Stimulated activated memory B cell treated with anti-CD40 and anti-IgM and Interleukin-4, amounts not matched to agents 10 μg/mL and 1 μg/mL and 100 μg/mL, for 72 hours (primary cell): ENCODE measurements at regions not wholly inside any gene's neighbourhood (a gene's known extent, or its start where the extent isn't known, plus 50 kb on each side); places are given as distances from the start of the nearest gene placed in this dataset.

Experiments
- ATAC-seq: fragments of 150-1000 bp; cut with Tn5 transposase; 2 replicates; pipeline ENCODE4 v1.10.0; 2021
- H3K27ac Mint-ChIP-seq: one replicate; pipeline ENCODE4 v1.8.0; 2022; ENCODE audit warnings: mild to moderate bottlenecking, mixed read lengths
- H3K27me3 Mint-ChIP-seq: one replicate; pipeline ENCODE4 v1.8.0; 2022; ENCODE audit warnings: mixed read lengths
- H3K36me3 Mint-ChIP-seq: one replicate; pipeline ENCODE4 v1.8.0; 2022; ENCODE audit warnings: mixed read lengths
- H3K4me1 Mint-ChIP-seq: one replicate; pipeline ENCODE4 v1.8.0; 2022; ENCODE audit warnings: mixed read lengths
- H3K4me3 Mint-ChIP-seq: one replicate; pipeline ENCODE4 v1.8.0; 2022; ENCODE audit warnings: mild to moderate bottlenecking, moderate library complexity, mixed read lengths
- H3K9me3 Mint-ChIP-seq: one replicate; pipeline ENCODE4 v1.8.0; 2022; ENCODE audit warnings: mixed read lengths

DNA sequence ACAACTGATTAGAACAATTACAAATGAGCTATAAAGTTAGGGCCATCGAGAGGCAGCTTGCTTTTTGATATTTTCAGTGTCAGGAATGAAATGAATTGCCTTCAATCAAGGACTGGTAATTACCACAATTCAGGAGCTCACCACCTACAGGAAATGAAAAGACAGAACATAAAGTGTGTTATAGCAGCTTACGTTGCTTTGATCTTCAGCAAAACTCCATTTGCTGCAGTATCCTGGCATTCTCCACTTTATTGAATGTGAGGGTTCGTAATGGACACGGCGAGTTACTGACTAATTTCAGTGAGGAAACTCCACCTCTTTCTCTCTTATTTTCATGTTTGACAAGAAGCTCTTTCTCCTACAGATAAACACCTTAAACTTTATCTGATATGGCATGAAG, 440.0 kb upstream of the HSF2 start:
- Mint-ChIP-seq H3K4me1 (no peaks in the 10 kb centered on the region), H3K27ac (no peak overlapping the region), H3K9me3 (no peaks in the 10 kb centered on the region), H3K27me3 (no peaks in the 10 kb centered on the region), H3K36me3 (no peaks in the 10 kb centered on the region), H3K4me3 (no peak overlapping the region)
- no peak for ATAC-seq

- H3K4me3 Mint-ChIP-seq: no peak overlapping the region
- H3K36me3 Mint-ChIP-seq: no peaks in the 10 kb centered on the region
- ATAC-seq: no peak
- H3K4me1 Mint-ChIP-seq: no peaks in the 10 kb centered on the region
- no peak overlapping the region for H3K27ac Mint-ChIP-seq
- no peaks in the 10 kb centered on the region for H3K27me3 Mint-ChIP-seq
- no peaks in the 10 kb centered on the region for H3K9me3 Mint-ChIP-seq
These were observed 437.8 kb upstream of the HSF2 start for GRCh38 chr6:121961619-121962125.

DNA sequence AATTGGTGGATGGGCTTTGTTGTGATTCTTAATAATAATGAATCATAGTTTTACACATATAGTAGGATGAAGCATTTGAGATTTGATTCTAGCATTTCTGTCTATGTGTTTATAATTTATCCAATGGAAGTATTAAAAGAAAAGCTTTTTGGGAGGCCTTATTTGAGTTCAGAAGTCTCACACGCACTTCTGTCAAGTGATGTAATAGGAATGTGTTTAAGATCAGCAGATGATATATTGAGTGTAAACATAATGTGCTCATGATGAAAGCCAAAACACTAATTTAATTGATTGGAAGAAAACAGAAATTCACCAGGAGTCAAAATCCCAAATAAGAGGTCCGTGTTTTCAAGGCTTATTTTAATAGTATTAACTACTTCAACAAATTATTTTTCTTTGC, 435.6 kb upstream of the HSF2 start:
- Mint-ChIP-seq H3K9me3 (no peaks in the 10 kb centered on the region), H3K27me3 (no peaks in the 10 kb centered on the region), H3K36me3 (no peaks in the 10 kb centered on the region), H3K27ac (no peak overlapping the region), H3K4me1 (no peaks in the 10 kb centered on the region), H3K4me3 (no peak overlapping the region)
- no peak for ATAC-seq

DNA sequence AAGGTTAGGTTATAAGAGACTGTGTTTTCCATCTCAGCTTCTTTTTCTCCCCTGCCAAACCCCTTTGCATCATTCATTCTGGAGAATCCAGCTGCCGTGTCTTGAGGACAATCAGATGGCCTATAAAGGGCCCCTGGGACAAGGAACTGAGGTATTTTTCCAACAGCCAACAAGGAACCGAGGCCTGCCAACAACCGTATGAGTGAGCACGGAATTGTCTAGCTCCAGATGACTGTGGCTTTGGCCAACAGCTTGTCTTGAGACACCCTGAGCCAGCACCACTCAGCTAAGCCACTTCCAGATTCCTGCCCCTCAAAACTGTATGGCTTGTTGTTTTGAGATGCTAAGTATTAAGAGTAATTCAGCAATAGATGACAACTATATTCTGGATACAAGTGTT, 433.7 kb upstream of the HSF2 start:
- no peaks in the 10 kb centered on the region for H3K9me3 Mint-ChIP-seq
- no peak overlapping the region for H3K4me3 Mint-ChIP-seq
- no peak overlapping the region for H3K27ac Mint-ChIP-seq
- no peaks in the 10 kb centered on the region for H3K27me3 Mint-ChIP-seq
- no peak for ATAC-seq
- no peaks in the 10 kb centered on the region for H3K4me1 Mint-ChIP-seq
- H3K36me3 Mint-ChIP-seq: no peaks in the 10 kb centered on the region

DNA sequence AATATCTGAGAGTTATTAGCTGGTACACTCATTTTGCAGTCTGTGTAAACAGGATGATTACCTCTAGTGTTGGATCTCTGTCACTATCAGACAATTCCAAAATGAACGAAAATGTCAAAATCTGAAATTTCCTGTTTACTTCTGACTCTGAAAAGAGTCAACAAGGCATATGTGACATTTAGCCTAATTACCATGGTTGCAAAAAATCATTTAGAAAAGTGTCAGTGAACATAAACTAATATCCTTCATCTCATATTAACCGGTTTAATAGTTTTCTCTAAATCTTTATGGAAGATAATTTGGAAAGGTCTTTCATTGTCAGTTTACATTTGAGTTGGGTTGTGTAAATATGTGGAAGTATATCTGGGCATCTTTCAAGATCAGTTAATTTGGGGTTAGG, 431.8 kb upstream of the HSF2 start:
- Mint-ChIP-seq H3K36me3 (no peaks in the 10 kb centered on the region), H3K27ac (no peak overlapping the region), H3K27me3 (no peaks in the 10 kb centered on the region), H3K4me1 (no peaks in the 10 kb centered on the region), H3K9me3 (no peaks in the 10 kb centered on the region), H3K4me3 (no peak overlapping the region)
- ATAC-seq: no peak

DNA sequence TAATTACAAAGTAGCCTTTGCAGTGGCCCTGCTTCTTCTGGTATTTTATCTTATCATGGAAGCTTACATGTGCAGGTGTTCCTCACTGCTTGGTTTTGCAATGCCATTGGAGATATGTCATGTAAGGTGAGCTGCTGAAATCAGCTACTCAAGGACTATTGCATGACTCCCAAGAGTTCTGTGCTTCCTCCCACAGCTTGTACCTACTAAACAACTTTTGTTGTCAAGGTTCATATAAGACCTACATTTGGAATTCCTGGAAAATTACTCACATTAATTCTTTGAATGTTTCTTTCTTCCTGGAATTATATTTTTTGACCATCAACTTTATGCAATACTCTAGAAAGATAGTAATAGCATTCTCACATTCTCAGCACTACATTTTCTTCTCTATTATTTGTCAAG, 427.5 kb upstream of the HSF2 start:
- no peaks in the 10 kb centered on the region for H3K9me3 Mint-ChIP-seq
- H3K4me3 Mint-ChIP-seq: no peak overlapping the region
- H3K27ac Mint-ChIP-seq: no peak overlapping the region
- peaks cover 5% of the 10 kb centered on the region for H3K4me1 Mint-ChIP-seq
- no peaks in the 10 kb centered on the region for H3K36me3 Mint-ChIP-seq
- ATAC-seq: no peak
- no peaks in the 10 kb centered on the region for H3K27me3 Mint-ChIP-seq

DNA sequence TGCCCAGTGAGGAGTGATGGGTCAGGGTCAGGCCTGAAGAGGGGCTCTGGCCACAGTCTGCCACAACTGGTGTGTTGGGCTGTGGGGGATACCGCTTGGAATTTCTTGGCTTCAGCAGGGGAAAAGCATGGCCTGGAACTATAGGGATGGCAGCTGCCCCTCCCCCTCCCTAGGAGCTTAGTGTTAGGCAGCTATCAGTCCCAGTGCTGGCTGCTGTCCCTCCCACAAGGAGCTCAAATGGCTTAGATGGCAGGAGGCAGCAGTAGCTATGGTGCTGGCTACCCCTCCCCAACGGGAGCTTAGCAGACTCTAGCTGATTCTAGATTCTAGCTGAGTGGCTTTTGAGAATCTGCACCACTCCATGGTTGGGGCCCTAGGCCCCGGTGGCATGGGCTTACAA, 414.5 kb upstream of the HSF2 start:
- no peak for ATAC-seq

DNA sequence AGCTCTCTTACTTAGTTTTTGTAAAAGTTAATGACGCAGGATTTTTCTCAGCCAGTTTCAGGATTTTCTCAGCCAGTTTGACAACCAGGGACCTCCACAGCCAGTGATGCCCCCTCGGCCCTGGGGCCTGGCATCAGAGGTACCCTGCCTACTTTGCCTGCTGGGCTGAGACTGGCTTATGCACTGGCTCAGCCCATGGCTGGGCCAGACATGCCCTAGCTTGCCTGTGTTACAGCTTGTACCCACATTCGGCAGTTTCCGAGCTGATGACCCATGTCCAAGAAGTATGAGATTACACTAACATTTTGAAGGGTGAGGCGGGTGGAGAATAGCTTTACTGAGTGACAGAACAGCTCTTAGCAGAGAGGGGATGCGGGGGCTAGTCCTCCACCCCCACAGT, 406.1 kb upstream of the HSF2 start:
- Mint-ChIP-seq H3K4me3 (no peak overlapping the region), H3K27ac (no peak overlapping the region), H3K27me3 (no peaks in the 10 kb centered on the region), H3K4me1 (no peaks in the 10 kb centered on the region), H3K9me3 (peaks cover 10% of the 10 kb centered on the region), H3K36me3 (no peaks in the 10 kb centered on the region)
- ATAC-seq: no peak

More for the DNA sequence above, 414.5 kb upstream of the HSF2 start:
- Mint-ChIP-seq H3K27me3 (no peaks in the 10 kb centered on the region), H3K9me3 (peaks cover 5% of the 10 kb centered on the region), H3K27ac (no peak overlapping the region), H3K36me3 (no peaks in the 10 kb centered on the region), H3K4me3 (no peak overlapping the region), H3K4me1 (no peaks in the 10 kb centered on the region)

- Mint-ChIP-seq H3K27ac (no peak overlapping the region), H3K36me3 (no peaks in the 10 kb centered on the region)
These were observed 404.5 kb upstream of the HSF2 start for GRCh38 chr6:121994919-121995318.

GRCh38 chr6:121998631-121999030, 400.8 kb upstream of the HSF2 start:
- H3K36me3 Mint-ChIP-seq: no peaks in the 10 kb centered on the region

More at GRCh38 chr6:121994919-121995318, 404.5 kb upstream of the HSF2 start:
- ATAC-seq: no peak
- no peaks in the 10 kb centered on the region for H3K4me1 Mint-ChIP-seq
- H3K27me3 Mint-ChIP-seq: no peaks in the 10 kb centered on the region
- H3K9me3 Mint-ChIP-seq: peaks cover 10% of the 10 kb centered on the region
- H3K4me3 Mint-ChIP-seq: no peak overlapping the region

DNA sequence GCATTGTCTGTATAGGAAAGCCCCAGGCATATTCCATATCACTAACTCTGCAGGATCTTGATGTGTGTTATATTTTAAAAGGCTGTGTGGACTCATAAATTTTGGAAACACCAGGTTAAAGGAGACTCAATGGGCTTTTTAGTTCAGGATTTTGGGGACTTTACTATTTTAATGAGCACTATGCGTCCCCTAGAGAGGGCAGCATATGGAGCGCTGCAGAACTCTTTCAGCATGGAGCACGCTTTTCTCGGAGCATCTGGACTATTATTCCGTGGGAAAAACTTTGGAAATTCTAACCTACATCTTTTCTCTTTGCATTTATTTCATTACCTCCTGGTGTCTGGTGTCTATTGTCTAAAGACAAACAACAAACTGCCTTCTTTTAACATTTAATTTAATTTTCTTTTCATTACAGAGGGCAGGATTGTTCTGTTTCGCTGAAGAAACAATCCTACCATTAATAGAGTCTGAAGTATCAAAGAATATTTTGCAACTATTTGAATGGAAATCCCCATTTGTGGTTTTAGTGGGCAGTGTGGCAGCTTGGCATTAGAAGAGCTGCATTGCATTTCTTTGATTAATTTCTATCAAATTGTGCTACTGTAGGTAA, 399.9 kb upstream of the HSF2 start:
- Mint-ChIP-seq H3K27ac (no peak overlapping the region), H3K4me3 (no peak overlapping the region), H3K4me1 (no peaks in the 10 kb centered on the region), H3K27me3 (no peaks in the 10 kb centered on the region), H3K9me3 (peaks cover 4% of the 10 kb centered on the region), H3K36me3 (no peaks in the 10 kb centered on the region)
- no peak for ATAC-seq

More at GRCh38 chr6:121998631-121999030, 400.8 kb upstream of the HSF2 start:
- ATAC-seq: no peak
- Mint-ChIP-seq H3K4me1 (no peaks in the 10 kb centered on the region), H3K27ac (no peak overlapping the region), H3K4me3 (no peak overlapping the region), H3K27me3 (no peaks in the 10 kb centered on the region), H3K9me3 (peaks cover 8% of the 10 kb centered on the region)

- H3K9me3 Mint-ChIP-seq: peaks cover 2% of the 10 kb centered on the region
- no peak overlapping the region for H3K4me3 Mint-ChIP-seq
- no peak for ATAC-seq
- no peaks in the 10 kb centered on the region for H3K27me3 Mint-ChIP-seq
- H3K27ac Mint-ChIP-seq: no peak overlapping the region
- no peaks in the 10 kb centered on the region for H3K4me1 Mint-ChIP-seq
- H3K36me3 Mint-ChIP-seq: no peaks in the 10 kb centered on the region
These were observed 393.8 kb upstream of the HSF2 start for GRCh38 chr6:122005661-122006060.

DNA sequence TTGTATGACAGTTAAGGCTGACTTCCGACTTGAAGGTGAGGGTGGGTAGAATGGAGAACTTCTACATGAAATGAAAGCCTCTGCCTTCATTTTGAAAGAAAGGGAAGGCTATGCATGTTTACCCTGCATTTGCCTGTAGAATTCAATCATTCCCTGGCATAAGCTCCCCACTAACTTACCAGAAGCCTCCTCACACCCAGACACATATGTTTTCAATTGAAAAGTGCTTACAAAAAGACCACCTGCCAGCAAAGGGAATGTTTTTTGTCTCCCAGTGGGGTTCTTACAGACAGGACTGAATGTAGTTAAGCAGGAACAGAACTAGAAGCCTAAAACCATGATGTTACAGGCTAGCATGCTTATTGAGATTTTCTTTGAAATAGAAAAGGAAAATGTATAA, 392.1 kb upstream of the HSF2 start:
- no peak overlapping the region for H3K4me3 Mint-ChIP-seq
- no peak overlapping the region for H3K27ac Mint-ChIP-seq
- no peaks in the 10 kb centered on the region for H3K4me1 Mint-ChIP-seq
- H3K36me3 Mint-ChIP-seq: no peaks in the 10 kb centered on the region
- ATAC-seq: no peak
- H3K27me3 Mint-ChIP-seq: no peaks in the 10 kb centered on the region
- H3K9me3 Mint-ChIP-seq: no peaks in the 10 kb centered on the region

GRCh38 chr6:122008101-122008999, 391.1 kb upstream of the HSF2 start:
- H3K27ac Mint-ChIP-seq: no peak overlapping the region
- H3K4me1 Mint-ChIP-seq: no peaks in the 10 kb centered on the region
- no peaks in the 10 kb centered on the region for H3K9me3 Mint-ChIP-seq
- no peaks in the 10 kb centered on the region for H3K27me3 Mint-ChIP-seq
- no peak for ATAC-seq
- no peak overlapping the region for H3K4me3 Mint-ChIP-seq
- no peaks in the 10 kb centered on the region for H3K36me3 Mint-ChIP-seq

DNA sequence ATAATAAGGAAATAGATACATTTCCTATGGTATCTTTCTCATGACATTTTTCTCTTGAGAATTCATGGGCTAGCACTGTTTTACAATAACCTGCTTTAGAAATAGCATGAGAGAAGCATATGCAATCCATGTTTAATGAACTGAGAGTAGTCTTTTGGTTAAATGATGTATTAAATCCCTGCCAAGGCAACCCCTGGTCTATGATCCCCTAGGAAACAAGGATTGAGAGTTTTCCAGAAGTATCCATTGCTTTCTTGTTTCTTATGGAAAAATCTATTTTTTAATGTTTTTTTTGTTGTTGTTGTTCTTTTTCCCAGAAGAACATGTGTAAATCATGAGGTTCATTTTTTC, 390.5 kb upstream of the HSF2 start:
- Mint-ChIP-seq H3K9me3 (no peaks in the 10 kb centered on the region), H3K27me3 (no peaks in the 10 kb centered on the region), H3K4me3 (no peak overlapping the region), H3K4me1 (no peaks in the 10 kb centered on the region), H3K36me3 (no peaks in the 10 kb centered on the region), H3K27ac (no peak overlapping the region)
- ATAC-seq: no peak

DNA sequence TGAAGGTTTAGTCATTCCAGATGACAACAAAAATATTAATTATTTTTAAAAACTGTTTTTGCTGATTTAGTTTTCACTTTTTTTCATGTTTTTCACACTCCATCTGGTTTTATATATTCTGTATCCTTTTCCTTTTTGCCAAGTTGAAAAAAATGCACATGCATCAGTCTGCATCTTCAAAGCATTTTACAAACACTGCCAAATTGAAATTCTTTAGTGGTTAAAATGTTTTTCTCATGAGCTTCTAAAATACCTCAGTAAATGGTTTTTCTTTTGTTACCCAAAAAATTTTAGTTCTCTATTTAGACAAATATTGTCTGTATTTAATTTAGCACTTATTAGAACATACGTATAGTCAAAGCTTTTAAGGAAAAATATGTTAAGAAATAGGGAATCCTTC, 386.9 kb upstream of the HSF2 start:
- Mint-ChIP-seq H3K27me3 (no peaks in the 10 kb centered on the region), H3K36me3 (no peaks in the 10 kb centered on the region), H3K4me1 (no peaks in the 10 kb centered on the region), H3K4me3 (no peak overlapping the region), H3K27ac (no peak overlapping the region), H3K9me3 (no peaks in the 10 kb centered on the region)
- ATAC-seq: no peak
